Heart right ventricle (tissue), 16 donors: ENCODE measurements at regions not wholly inside any gene's neighbourhood (a gene's known extent, or its start where the extent isn't known, plus 50 kb on each side); places are given as distances from the start of the nearest gene placed in this dataset.
"Not testable (repeated sequence)": the region's sequence is repeated elsewhere in the genome, so short reads cannot be mapped to it uniquely, and the experiment has no call there.

Experiments used
- ATAC-seq, 8 donors: fragments of 200-7000 bp; cut with Tn5 transposase; one replicate each; pipeline ENCODE4 v1.9.1; 2020; ENCODE audit warnings: mild to moderate bottlenecking in 8 of 8, moderate library complexity in 8 of 8, moderate number of reproducible peaks in 1 of 8
- DNase-seq, 2 donors: peaks; one replicate each; pipeline ENCODE4 v3.0.0-alpha.2; 2020
- H3K27ac ChIP-seq, 10 donors: fragments of 200-600 bp; sonication (generic) in 2 of 10; one replicate each; pipeline versions ENCODE4 v1.5.0 to v1.8.0; 2020 to 2022; ENCODE audit warnings: mild to moderate bottlenecking in 3 of 10
- H3K27me3 ChIP-seq, 7 donors: fragments of 200-600 bp; one replicate each; pipeline ENCODE4 v1.8.0; 2021 to 2022; ENCODE audit warnings: mild to moderate bottlenecking in 2 of 7
- H3K36me3 ChIP-seq, 9 donors: fragments of 200-600 bp; sonication (generic) in 1 of 9; one replicate each; pipeline versions ENCODE4 v1.5.0 to v1.8.0; 2020 to 2022; ENCODE audit warnings: mild to moderate bottlenecking in 2 of 9
- H3K4me1 ChIP-seq, 9 donors: fragments of 200-600 bp; sonication (generic) in 1 of 9; one replicate each; pipeline versions ENCODE4 v1.5.0 to v1.8.0; 2020 to 2022; ENCODE audit warnings: mild to moderate bottlenecking in 4 of 9
- H3K4me3 ChIP-seq, 10 donors: fragments of 200-600 bp; sonication (generic) in 2 of 10; one replicate each; pipeline versions ENCODE4 v1.5.0 to v1.8.0; 2020 to 2022; ENCODE audit warnings: mild to moderate bottlenecking in 7 of 10, moderate library complexity in 2 of 10
- H3K9me3 ChIP-seq, 11 donors: fragments of 200-600 bp in 10 of 11; sonication (generic) in 2 of 11; one replicate each; pipeline versions ENCODE4 v1.5.0 to v1.8.0; 2013 to 2022; ENCODE audit warnings: mild to moderate bottlenecking in 2 of 11, control low read depth in 1 of 11, moderate library complexity in 1 of 11
- WGBS, 2 donors: extraction: QIAGEN DNeasy Blood & Tissue Kit; methylation state at CpG; one replicate each; pipeline ENCODE4 v1.1.7; 2013; ENCODE audit warnings: inconsistent platforms in 1 of 2; 5-methylcytosine and 5-hydroxymethylcytosine counted together
- intact Hi-C, 10 donors: fragments of 100-400 bp; cut with DNase I; formaldehyde crosslinking; loops; one replicate each; pipeline versions ENCODE4 v1.11.1 to v1.14.2; 2022
- TF ChIP-seq, protein P1 (sequence below), 9 donors: fragments of 200-600 bp; sonication (generic) in 2 of 9; IDR thresholded peaks; one replicate each; pipeline versions ENCODE4 v1.5.0 to v1.8.0; 2021 to 2022; ENCODE audit warnings: antibody characterized with exemption in 9 of 9, mild to moderate bottlenecking in 5 of 9, moderate library complexity in 1 of 9
- donor health status: Arrhythmogenic right ventricular cardiomyopathy.
- donor health status: ischemic (EF 13 %, LVEDD 7.1; RV severe dilation, severe dysfunction).
- donor health status: healthy with polysubstance abuse.
- donor health status: DM: no; HTN: yes; CAD: no.
- donor health status: DM: no; HTN: no; CAD: no.
- donor health status: ischemic (EF 25% LVEDD 6.9; RV normal size, moderate dysfunction).
- donor health status: ischemic (EF 25% LVEDD 5.7; RV mildly dilated, moderate dysfunction).
- donor health status: healthy.
- donor health status: DM: yes; HTN: yes; CAD: no.
- donor health status: Ischemic cardiomyopathy.
- donor health status: ischemic (EF 35%, LVEDD 5.7; RV mildly dilated, moderate dysfunction).
- donor health status: nonischemic (EF 11% LVEDD 7.7; RV severe dilation, severe dysfunction).
- donor health status: DM: yes; HTN: yes; CAD: no.
- donor health status: PGD.
- donor health status: ischemic (EF 29% LVEDD 5.4; RV normal size, mild dysfunction).
- donor health status: nonischemic (EF 23%, LVEDD 6.1; RV moderate dilation, normal function).

DNA sequence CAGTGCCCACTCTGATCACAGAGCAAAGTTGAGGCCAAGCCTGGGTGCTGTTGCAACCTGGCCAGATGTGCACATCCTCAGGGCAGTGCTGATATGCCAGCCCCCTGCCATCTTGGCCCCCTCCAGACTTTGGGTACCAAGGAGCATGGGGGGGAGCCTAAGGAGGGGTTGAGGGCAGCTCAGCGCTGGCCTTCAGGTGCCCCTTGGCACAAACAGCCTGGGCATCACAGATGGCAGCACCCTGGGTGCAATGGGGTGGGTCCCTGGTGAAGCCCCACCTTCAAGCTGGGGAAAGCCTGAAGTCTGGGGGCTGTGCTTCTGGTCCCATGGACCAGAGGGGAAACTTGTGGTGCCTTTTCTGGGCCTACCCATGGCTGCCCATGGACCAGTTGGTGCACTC lies 163.0 kb downstream of the FAM47A start:
- no peak overlapping the region for H3K27ac ChIP-seq
- ATAC-seq (no peak), DNase-seq (no peak)
- intact Hi-C loops: no loop called here
- TF ChIP-seq, protein P1, sequence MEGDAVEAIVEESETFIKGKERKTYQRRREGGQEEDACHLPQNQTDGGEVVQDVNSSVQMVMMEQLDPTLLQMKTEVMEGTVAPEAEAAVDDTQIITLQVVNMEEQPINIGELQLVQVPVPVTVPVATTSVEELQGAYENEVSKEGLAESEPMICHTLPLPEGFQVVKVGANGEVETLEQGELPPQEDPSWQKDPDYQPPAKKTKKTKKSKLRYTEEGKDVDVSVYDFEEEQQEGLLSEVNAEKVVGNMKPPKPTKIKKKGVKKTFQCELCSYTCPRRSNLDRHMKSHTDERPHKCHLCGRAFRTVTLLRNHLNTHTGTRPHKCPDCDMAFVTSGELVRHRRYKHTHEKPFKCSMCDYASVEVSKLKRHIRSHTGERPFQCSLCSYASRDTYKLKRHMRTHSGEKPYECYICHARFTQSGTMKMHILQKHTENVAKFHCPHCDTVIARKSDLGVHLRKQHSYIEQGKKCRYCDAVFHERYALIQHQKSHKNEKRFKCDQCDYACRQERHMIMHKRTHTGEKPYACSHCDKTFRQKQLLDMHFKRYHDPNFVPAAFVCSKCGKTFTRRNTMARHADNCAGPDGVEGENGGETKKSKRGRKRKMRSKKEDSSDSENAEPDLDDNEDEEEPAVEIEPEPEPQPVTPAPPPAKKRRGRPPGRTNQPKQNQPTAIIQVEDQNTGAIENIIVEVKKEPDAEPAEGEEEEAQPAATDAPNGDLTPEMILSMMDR (IDR thresholded peaks at IDR 0.05): no peak
- H3K9me3 ChIP-seq: no peaks in the 10 kb centered on the region
- no peaks in the 10 kb centered on the region for H3K27me3 ChIP-seq
- no peaks in the 10 kb centered on the region for H3K4me1 ChIP-seq
- WGBS, 2 donors: 79% methylated on average over 1 of the region's 1 CpG; no CpG with 5 or more reads in 1 of the 2 donors
- no peak overlapping the region for H3K4me3 ChIP-seq
- no peaks in the 10 kb centered on the region for H3K36me3 ChIP-seq

DNA sequence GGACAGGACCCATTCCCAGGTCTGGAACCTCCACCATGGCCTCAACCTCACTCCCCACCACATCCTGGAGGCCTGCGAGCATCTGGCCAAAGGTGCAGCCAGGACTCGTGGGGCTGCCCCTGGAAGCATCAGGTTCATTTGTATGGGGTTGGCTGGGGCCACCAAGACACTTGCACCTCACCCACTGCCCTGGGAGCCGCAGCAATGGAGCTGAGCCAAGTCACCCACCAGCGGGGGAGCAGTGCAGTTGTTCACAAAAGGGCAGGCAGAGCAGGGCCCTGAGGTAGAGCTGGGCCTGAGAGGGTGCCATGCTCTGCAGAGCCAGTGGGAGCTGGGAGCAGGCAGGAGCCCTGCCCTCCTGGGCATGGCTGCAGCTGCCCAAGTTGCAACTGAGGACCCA lies 163.5 kb downstream of the FAM47A start:
- Histone ChIP-seq H3K4me3 (no peak overlapping the region), H3K27ac (no peak overlapping the region), H3K36me3 (no peaks in the 10 kb centered on the region), H3K9me3 (no peaks in the 10 kb centered on the region), H3K4me1 (no peaks in the 10 kb centered on the region), H3K27me3 (no peaks in the 10 kb centered on the region)
- ATAC-seq (no peak), DNase-seq (no peak)
- WGBS, 2 donors: 69 to 81% methylated on average over 4 of the region's 4 CpGs
- TF ChIP-seq, protein P1 (IDR thresholded peaks at IDR 0.05): no peak
- intact Hi-C loops: no loop called here

DNA sequence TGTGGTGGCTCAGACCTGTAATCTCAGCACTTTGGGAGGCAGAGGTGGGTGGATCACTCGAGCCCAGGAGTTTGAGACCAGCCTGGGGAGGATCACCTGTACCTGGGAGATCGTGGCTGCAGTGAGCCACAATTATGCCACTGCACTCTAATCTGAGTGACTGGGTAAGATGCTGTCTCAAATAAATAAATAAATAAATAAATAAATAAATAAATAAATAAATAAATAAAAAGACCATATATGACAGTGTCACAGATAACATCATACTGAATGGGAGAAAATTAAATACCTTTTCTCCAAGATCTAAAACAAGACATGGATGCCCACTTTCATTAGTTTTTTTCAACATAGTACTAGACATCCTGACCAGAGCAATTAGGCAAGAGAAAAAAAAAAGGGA lies 182.8 kb downstream of the FAM47A start:
- peaks cover 0 to 16% (median 0%) of the 10 kb centered on the region in 11 donors for H3K9me3 ChIP-seq
- 45 to 79% methylated on average over 2 of the region's 2 CpGs for whole genome bisulfite sequencing, 2 donors
- intact Hi-C loops: no loop called here
- H3K4me3 ChIP-seq: no peak overlapping the region
- no peaks in the 10 kb centered on the region for H3K4me1 ChIP-seq
- H3K27me3 ChIP-seq: no peaks in the 10 kb centered on the region
- TF ChIP-seq, protein P1 (IDR thresholded peaks at IDR 0.05): no peak
- DNase-seq (no peak), ATAC-seq (no peak)
- H3K36me3 ChIP-seq: no peaks in the 10 kb centered on the region
- H3K27ac ChIP-seq: no peak overlapping the region

DNA sequence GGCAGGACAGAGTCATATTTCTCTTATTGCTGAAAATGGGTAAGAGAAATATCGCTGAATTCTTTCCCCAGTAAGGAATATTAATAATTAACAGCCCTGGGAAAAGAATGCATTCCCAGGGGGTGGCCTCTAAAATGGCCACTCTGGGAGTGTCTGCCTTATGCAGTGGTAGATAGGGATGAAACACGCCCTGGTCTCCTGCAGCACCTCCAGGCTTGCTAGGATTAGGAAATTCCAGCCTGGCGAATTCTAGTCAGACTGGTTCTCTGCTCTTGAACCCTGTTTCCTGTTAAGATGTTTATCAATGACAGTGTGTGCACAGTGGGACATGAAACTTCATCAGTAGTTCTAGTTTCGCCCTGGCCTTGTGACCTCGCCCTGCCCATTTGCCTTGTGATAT lies 205.9 kb downstream of the FAM47A start:
- intact Hi-C loops: not testable (repeated sequence)
- 78 to 84% methylated on average over 4 to 5 of the region's 5 CpGs for WGBS, 2 donors

DNA sequence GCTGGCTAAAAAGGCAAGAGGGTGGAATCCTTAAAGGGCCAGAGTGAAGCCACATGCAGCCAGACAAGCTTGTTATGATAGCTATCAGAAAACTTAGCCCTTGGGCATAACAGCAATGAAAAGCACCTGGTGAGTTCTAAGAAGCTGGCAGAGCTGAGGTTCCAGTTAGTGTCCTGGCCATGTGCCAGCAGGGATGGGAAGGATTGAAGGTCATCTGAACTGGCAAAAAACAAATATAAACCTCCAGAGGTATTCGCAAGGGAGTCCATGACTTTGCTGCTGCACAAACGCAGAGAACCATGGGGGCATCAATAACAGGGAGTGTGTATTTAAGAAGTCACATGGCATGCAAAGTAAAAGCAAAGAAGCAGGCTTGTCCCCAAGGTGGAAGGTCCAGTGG lies 208.9 kb downstream of the FAM47A start:
- no peaks in the 10 kb centered on the region for H3K4me1 ChIP-seq
- peaks cover 0 to 19% (median 0%) of the 10 kb centered on the region in 11 donors for H3K9me3 ChIP-seq
- DNase-seq: no peak
- intact Hi-C loops: no loop called here
- no peak overlapping the region for H3K27ac ChIP-seq
- TF ChIP-seq, protein P1 (IDR thresholded peaks at IDR 0.05): no peak
- ATAC-seq: no peak
- H3K27me3 ChIP-seq: no peaks in the 10 kb centered on the region
- WGBS, 2 donors: 87 to 89% methylated on average over 2 of the region's 2 CpGs
- no peaks in the 10 kb centered on the region for H3K36me3 ChIP-seq
- no peak overlapping the region for H3K4me3 ChIP-seq

More for the DNA sequence above, 205.9 kb downstream of the FAM47A start:
- not testable (repeated sequence) for H3K36me3 ChIP-seq, H3K4me1 ChIP-seq, H3K27ac ChIP-seq, H3K27me3 ChIP-seq, ATAC-seq, DNase-seq, H3K4me3 ChIP-seq
- H3K9me3 ChIP-seq: peaks cover 0 to 19% (median 0%) of the 10 kb centered on the region in 11 donors
